ENCODE measurements at regions not wholly inside any gene's neighbourhood (a gene's known extent, or its start where the extent isn't known, plus 50 kb on each side); places are given as distances from the start of the nearest gene placed in this dataset.

GRCh38 chr14:97838986-97839385 is 1041.8 kb downstream of the VRK1 start:
- no peak for DNase-seq

- no peak for DNase-seq
These were observed 1043.0 kb downstream of the VRK1 start for GRCh38 chr14:97840159-97840558.

- DNase-seq: no peak
These were observed 1044.6 kb downstream of the VRK1 start for GRCh38 chr14:97841762-97842161.

GRCh38 chr14:97843066-97843465 is 1045.9 kb downstream of the VRK1 start:
- no peak for DNase-seq

GRCh38 chr14:97844042-97844441 is 1046.9 kb downstream of the VRK1 start:
- DNase-seq: no peak

- no peak for DNase-seq
These were observed 1049.0 kb downstream of the VRK1 start for GRCh38 chr14:97846156-97846555.

GRCh38 chr14:97848317-97848980 is 1051.3 kb downstream of the VRK1 start:
- no peak for DNase-seq

- DNase-seq: no peak
These were observed 1053.3 kb downstream of the VRK1 start for GRCh38 chr14:97850466-97850865.

- no peak for DNase-seq
These were observed 1053.7 kb downstream of the VRK1 start for GRCh38 chr14:97850886-97851285.

GRCh38 chr14:97851428-97851995 is 1054.3 kb downstream of the VRK1 start:
- DNase-seq: no peak

GRCh38 chr14:97854918-97855317 is 1057.7 kb downstream of the VRK1 start:
- DNase-seq: no peak

GRCh38 chr14:97866195-97866594 is 1069.0 kb downstream of the VRK1 start:
- no peak for DNase-seq

- DNase-seq: no peak
These were observed 1069.5 kb downstream of the VRK1 start for GRCh38 chr14:97866664-97867063.

GRCh38 chr14:97873291-97873690 is 1076.1 kb downstream of the VRK1 start:
- DNase-seq: no peak

GRCh38 chr14:97874394-97874793 is 1077.2 kb downstream of the VRK1 start:
- DNase-seq: no peak

- no peak for DNase-seq
These were observed 1081.0 kb downstream of the VRK1 start for GRCh38 chr14:97878206-97878605.

- no peak for DNase-seq
These were observed 1081.5 kb downstream of the VRK1 start for GRCh38 chr14:97878727-97879126.

- no peak for DNase-seq
These were observed 1090.5 kb downstream of the VRK1 start for GRCh38 chr14:97887690-97888089.

- no peak for DNase-seq
These were observed 1091.1 kb downstream of the VRK1 start for GRCh38 chr14:97888331-97888730.

- no peak for DNase-seq
These were observed 1094.3 kb downstream of the VRK1 start for GRCh38 chr14:97891515-97891914.

- DNase-seq: no peak
These were observed 1097.4 kb downstream of the VRK1 start for GRCh38 chr14:97894552-97894951.

GRCh38 chr14:97900196-97900854 is 1103.1 kb downstream of the VRK1 start:
- DNase-seq: no peak

- DNase-seq: no peak
These were observed 1105.4 kb downstream of the VRK1 start for GRCh38 chr14:97902630-97903029.

GRCh38 chr14:97903821-97904220 is 1106.6 kb downstream of the VRK1 start:
- no peak for DNase-seq

GRCh38 chr14:97912217-97912616 is 1115.0 kb downstream of the VRK1 start:
- no peak for DNase-seq
